ENCODE measurements at regions not wholly inside any gene's neighbourhood (a gene's known extent, or its start where the extent isn't known, plus 50 kb on each side); places are given as distances from the start of the nearest gene placed in this dataset.
"Not testable (repeated sequence)": the region's sequence is repeated elsewhere in the genome, so short reads cannot be mapped to it uniquely, and the experiment has no call there.

GRCh38 chr1:218514689-218515088, 169.6 kb downstream of the TGFB2 start:
- TF ChIP-seq, protein P1, sequence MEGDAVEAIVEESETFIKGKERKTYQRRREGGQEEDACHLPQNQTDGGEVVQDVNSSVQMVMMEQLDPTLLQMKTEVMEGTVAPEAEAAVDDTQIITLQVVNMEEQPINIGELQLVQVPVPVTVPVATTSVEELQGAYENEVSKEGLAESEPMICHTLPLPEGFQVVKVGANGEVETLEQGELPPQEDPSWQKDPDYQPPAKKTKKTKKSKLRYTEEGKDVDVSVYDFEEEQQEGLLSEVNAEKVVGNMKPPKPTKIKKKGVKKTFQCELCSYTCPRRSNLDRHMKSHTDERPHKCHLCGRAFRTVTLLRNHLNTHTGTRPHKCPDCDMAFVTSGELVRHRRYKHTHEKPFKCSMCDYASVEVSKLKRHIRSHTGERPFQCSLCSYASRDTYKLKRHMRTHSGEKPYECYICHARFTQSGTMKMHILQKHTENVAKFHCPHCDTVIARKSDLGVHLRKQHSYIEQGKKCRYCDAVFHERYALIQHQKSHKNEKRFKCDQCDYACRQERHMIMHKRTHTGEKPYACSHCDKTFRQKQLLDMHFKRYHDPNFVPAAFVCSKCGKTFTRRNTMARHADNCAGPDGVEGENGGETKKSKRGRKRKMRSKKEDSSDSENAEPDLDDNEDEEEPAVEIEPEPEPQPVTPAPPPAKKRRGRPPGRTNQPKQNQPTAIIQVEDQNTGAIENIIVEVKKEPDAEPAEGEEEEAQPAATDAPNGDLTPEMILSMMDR (IDR thresholded peaks at IDR 0.05) = no peak
- TF ChIP-seq POLR2A (IDR thresholded peaks at IDR 0.05) (no peak), EP300 (IDR thresholded peaks at IDR 0.05) (no peak)
- no peaks in the 10 kb centered on the region for H3K9me3 ChIP-seq
- no peak overlapping the region for H3K27ac ChIP-seq
- no peaks in the 10 kb centered on the region for H3K36me3 ChIP-seq
- no peaks in the 10 kb centered on the region for H3K27me3 ChIP-seq
- no peaks in the 10 kb centered on the region for H3K4me1 ChIP-seq (ENCODE audit: insufficient read depth)
- intact Hi-C loops (cut with DNase I) = no loop called here
- H3K4me3 ChIP-seq = no peak overlapping the region
- 91 to 93% (median 91%) methylated on average over 2 of the region's 2 CpGs for WGBS, 3 donors
- DNase-seq = no peak

DNA sequence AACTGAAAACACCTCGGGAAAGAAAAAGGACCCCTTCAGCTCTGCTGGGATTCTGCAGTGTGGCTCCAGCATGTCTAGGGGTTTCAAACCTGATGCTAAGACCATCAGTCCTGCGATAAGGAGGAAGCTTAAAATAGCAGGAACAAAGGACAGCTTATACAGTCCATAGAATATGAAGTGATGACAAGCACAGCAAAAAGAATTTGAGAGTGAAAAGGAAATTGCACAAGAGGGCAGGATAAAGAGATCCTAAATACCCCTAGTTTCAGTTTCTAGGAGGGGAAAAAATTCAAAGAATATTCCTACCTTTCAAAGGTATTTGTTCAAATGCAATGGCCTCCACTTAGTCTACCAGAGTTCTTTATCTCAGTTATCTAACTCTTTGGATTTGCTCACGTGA, 171.4 kb downstream of the TGFB2 start:
- no peaks in the 10 kb centered on the region for H3K4me1 ChIP-seq (ENCODE audit: insufficient read depth)
- 70 to 78% (median 72%) methylated on average over 3 of the region's 3 CpGs for whole genome bisulfite sequencing, 3 donors
- H3K27ac ChIP-seq = no peak overlapping the region
- no peak for TF ChIP-seq EP300 (IDR thresholded peaks at IDR 0.05)
- TF ChIP-seq, protein P1 (IDR thresholded peaks at IDR 0.05) = no peak
- TF ChIP-seq POLR2A (IDR thresholded peaks at IDR 0.05) = no peak
- intact Hi-C loops (cut with DNase I) = no loop called here
- no peaks in the 10 kb centered on the region for H3K9me3 ChIP-seq
- DNase-seq = no peak
- no peaks in the 10 kb centered on the region for H3K27me3 ChIP-seq
- H3K4me3 ChIP-seq = no peak overlapping the region
- H3K36me3 ChIP-seq = no peaks in the 10 kb centered on the region

GRCh38 chr1:218517459-218517858, 172.3 kb downstream of the TGFB2 start:
- Histone ChIP-seq H3K4me1 (ENCODE audit: insufficient read depth) (no peaks in the 10 kb centered on the region), H3K9me3 (no peaks in the 10 kb centered on the region), H3K27ac (no peak overlapping the region), H3K36me3 (no peaks in the 10 kb centered on the region), H3K27me3 (no peaks in the 10 kb centered on the region), H3K4me3 (no peak overlapping the region)
- no peak for TF ChIP-seq POLR2A (IDR thresholded peaks at IDR 0.05)
- TF ChIP-seq, protein P1 (IDR thresholded peaks at IDR 0.05) = no peak
- TF ChIP-seq EP300 (IDR thresholded peaks at IDR 0.05) = no peak
- no peak for DNase-seq
- 91 to 92% (median 91%) methylated on average over 5 of the region's 5 CpGs for WGBS, 3 donors
- intact Hi-C loops (cut with DNase I) = no loop called here

DNA sequence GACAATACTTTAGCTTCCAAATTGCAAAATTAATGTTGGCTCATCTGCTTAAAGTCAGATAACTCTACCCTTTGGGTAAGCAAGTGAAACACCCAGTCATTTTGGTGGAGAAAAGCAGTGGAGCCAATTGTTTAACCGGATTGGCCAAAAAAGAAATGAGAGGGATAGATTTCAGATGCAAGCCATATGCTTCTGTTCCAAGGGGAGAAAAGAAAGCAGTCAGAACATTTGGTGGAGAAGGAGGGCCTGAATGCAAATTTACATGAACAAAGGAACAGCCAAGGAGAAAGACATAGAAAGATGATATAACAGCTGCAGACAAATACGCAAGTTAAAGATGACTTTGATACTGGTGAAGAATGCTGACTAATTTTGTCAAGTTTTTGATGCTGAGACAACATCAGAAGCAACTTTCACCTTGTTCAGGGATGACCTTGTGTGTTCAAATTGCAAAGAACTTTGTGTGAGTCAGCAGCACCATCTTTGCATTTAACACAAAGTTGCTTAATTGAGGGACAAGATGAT, 173.1 kb downstream of the TGFB2 start:
- Histone ChIP-seq H3K27me3 (no peaks in the 10 kb centered on the region), H3K4me1 (ENCODE audit: insufficient read depth) (no peaks in the 10 kb centered on the region), H3K9me3 (no peaks in the 10 kb centered on the region), H3K27ac (no peak overlapping the region), H3K36me3 (no peaks in the 10 kb centered on the region), H3K4me3 (no peak overlapping the region)
- intact Hi-C loops (cut with DNase I) = no loop called here
- no peak for DNase-seq
- WGBS, 3 donors = 93% methylated on average over 2 of the region's 2 CpGs
- TF ChIP-seq, protein P1 (IDR thresholded peaks at IDR 0.05) = no peak
- TF ChIP-seq EP300 (IDR thresholded peaks at IDR 0.05) (no peak), POLR2A (IDR thresholded peaks at IDR 0.05) (no peak)

GRCh38 chr1:218520646-218521045, 175.5 kb downstream of the TGFB2 start:
- H3K27ac ChIP-seq; H3K36me3 ChIP-seq; H3K4me3 ChIP-seq; H3K27me3 ChIP-seq; H3K4me1 ChIP-seq (ENCODE audit: insufficient read depth); DNase-seq; intact Hi-C loops (cut with DNase I); H3K9me3 ChIP-seq: not testable (repeated sequence)
- 94 to 97% (median 95%) methylated on average over 4 of the region's 4 CpGs for WGBS, 3 donors

All from ovary (tissue), 7 donors.